GM23338 (cell line): ENCODE measurements at regions not wholly inside any gene's neighbourhood (a gene's known extent, or its start where the extent isn't known, plus 50 kb on each side); places are given as distances from the start of the nearest gene placed in this dataset.

Source experiments
- ATAC-seq: fragments of 200-7000 bp; cut with Tn5 transposase; 3 replicates; pipeline ENCODE4 v1.9.1; 2020
- DNase-seq: peaks from one replicate; pipeline ENCODE4 v3.0.0-alpha.2; 2015; ENCODE audit warnings: low spot score
- H2AFZ ChIP-seq: fragments of 200-600 bp; sonication (generic); 2 replicates; pipeline ENCODE4 v1.8.0; 2016; ENCODE audit warnings: antibody characterized with exemption, mild to moderate bottlenecking, moderate library complexity
- H3F3A ChIP-seq: fragments of 200-600 bp; sonication (generic); replicated peaks from 2 replicates; pipeline ENCODE4 v1.8.0; 2017; ENCODE audit warnings: antibody characterized with exemption, mixed run types, low read depth
- H3K27ac ChIP-seq: fragments of 200-600 bp; sonication (generic); 2 replicates; pipeline ENCODE4 v1.6.1; 2016; ENCODE audit warnings: low read depth
- H3K27me3 ChIP-seq: fragments of 200-600 bp; sonication (generic); 2 replicates; pipeline ENCODE4 v1.8.0; 2016; ENCODE audit warnings: mild to moderate bottlenecking, mixed run types, moderate library complexity; ENCODE audit not compliant: insufficient read depth
- H3K36me3 ChIP-seq: fragments of 200-600 bp; sonication (generic); 2 replicates; pipeline ENCODE4 v1.8.0; 2016; ENCODE audit warnings: mild to moderate bottlenecking; ENCODE audit not compliant: insufficient read depth
- H3K4me1 ChIP-seq: fragments of 200-600 bp; sonication (generic); 2 replicates; pipeline ENCODE4 v1.8.0; 2016; ENCODE audit warnings: mild to moderate bottlenecking, moderate library complexity; ENCODE audit not compliant: insufficient read depth
- H3K4me2 ChIP-seq: fragments of 200-600 bp; sonication (generic); 2 replicates; pipeline ENCODE4 v1.7.1; 2017; ENCODE audit warnings: mixed run types
- H3K4me3 ChIP-seq: fragments of 200-600 bp; sonication (generic); 2 replicates; pipeline ENCODE4 v1.6.1; 2016; ENCODE audit warnings: mixed run types
- H3K79me2 ChIP-seq: fragments of 200-600 bp; sonication (generic); replicated peaks from 2 replicates; pipeline ENCODE4 v1.8.0; 2017; ENCODE audit warnings: mild to moderate bottlenecking; ENCODE audit not compliant: insufficient read depth
- H3K9me2 ChIP-seq: fragments of 200-600 bp; sonication (generic); 2 replicates; pipeline ENCODE4 v1.8.0; 2017; ENCODE audit not compliant: insufficient read depth
- H4K20me1 ChIP-seq: fragments of 200-600 bp; sonication (generic); replicated peaks from 2 replicates; pipeline ENCODE4 v1.8.0; 2017; ENCODE audit warnings: mild to moderate bottlenecking; ENCODE audit not compliant: insufficient read depth
- H3K27ac Mint-ChIP-seq: 2 replicates; pipeline ENCODE4 v1.8.0; 2020; ENCODE audit warnings: inconsistent platforms, mild to moderate bottlenecking, moderate library complexity, mixed read lengths
- H3K27me3 Mint-ChIP-seq: 3 replicates; pipeline ENCODE4 v1.8.0; 2022; ENCODE audit warnings: low read depth, mild to moderate bottlenecking, moderate library complexity, mixed read lengths, inconsistent platforms; ENCODE audit not compliant: insufficient read depth, poor library complexity
- H3K36me3 Mint-ChIP-seq: 3 replicates; pipeline ENCODE4 v1.8.0; 2021; ENCODE audit warnings: low read depth, mild to moderate bottlenecking, inconsistent platforms, moderate library complexity, mixed read lengths
- H3K4me1 Mint-ChIP-seq: 3 replicates; pipeline ENCODE4 v1.8.0; 2020; ENCODE audit warnings: mild to moderate bottlenecking, inconsistent platforms, mixed read lengths
- H3K4me3 Mint-ChIP-seq: 3 replicates; pipeline ENCODE4 v1.8.0; 2021; ENCODE audit warnings: moderate library complexity, mild to moderate bottlenecking, inconsistent platforms, mixed read lengths
- H3K9me3 Mint-ChIP-seq: 3 replicates; pipeline ENCODE4 v1.8.0; 2020; ENCODE audit warnings: moderate library complexity, mild to moderate bottlenecking, inconsistent platforms, mixed read lengths
- CREB1 ChIP-seq: fragments of 250-450 bp; sonication (Bioruptor Pico); IDR thresholded peaks from 2 replicates; pipeline ENCODE4 v1.5.0; 2020; ENCODE audit warnings: low read depth, mild to moderate bottlenecking, moderate library complexity
- CTCF ChIP-seq, 2 experiments: fragments of 200-600 bp in 1 of 2; sonication (generic) in 1 of 2; conservative IDR thresholded peaks; 2 replicates each; pipeline versions ENCODE4 v1.5.1 to v1.6.1; 2016 to 2017; ENCODE audit warnings: antibody characterized with exemption in 2 of 2, low read depth in 2 of 2, mild to moderate bottlenecking in 2 of 2, moderate library complexity in 1 of 2
- JUNB ChIP-seq: IDR thresholded peaks from one replicate; pipeline ENCODE4 v1.6.1; 2016; ENCODE audit warnings: antibody characterized with exemption; ENCODE audit not compliant: unreplicated experiment
- POLR2AphosphoS5 ChIP-seq: IDR thresholded peaks from 2 replicates; pipeline ENCODE4 v1.6.1; 2016; ENCODE audit warnings: antibody characterized with exemption, low read depth
- STAT1 ChIP-seq: IDR thresholded peaks from one replicate; pipeline ENCODE4 v1.6.1; 2016; ENCODE audit warnings: antibody characterized with exemption; ENCODE audit not compliant: unreplicated experiment
- ZNF331 ChIP-seq: fragments of 250-450 bp; sonication (Bioruptor Pico); IDR thresholded peaks from 2 replicates; pipeline ENCODE4 v1.5.0; 2020; ENCODE audit warnings: low read depth, mild to moderate bottlenecking, moderate library complexity
- ZNF462 ChIP-seq: fragments of 250-450 bp; sonication (Bioruptor Pico); IDR thresholded peaks from 2 replicates; pipeline ENCODE4 v1.5.0; 2020; ENCODE audit warnings: mild to moderate bottlenecking, moderate library complexity
- TF ChIP-seq, protein P1 (sequence below): IDR thresholded peaks from 2 replicates; pipeline ENCODE4 v1.6.1; 2016; ENCODE audit warnings: antibody characterized with exemption

GRCh38 chr13:53249236-53249635 lies 220.6 kb downstream of the OLFM4 start:
- Mint-ChIP-seq H3K36me3 (0 out of 3 replicates have a peak, but pooled peaks cover 4% of the 10 kb centered on the region), H3K4me1 (peaks cover 5% of the 10 kb centered on the region; the same call in 2 of the 3 replicates), H3K4me3 (no peak overlapping the region), H3K9me3 (peaks cover 3% of the 10 kb centered on the region; the same call in 1 of the 3 replicates), H3K27me3 (peaks cover 3% of the 10 kb centered on the region), H3K27ac (no peak overlapping the region)
- Histone ChIP-seq H3K27ac (no peak overlapping the region), H3K36me3 (no peaks in the 10 kb centered on the region), H3K27me3 (no peaks in the 10 kb centered on the region), H3K79me2 (no peaks in the 10 kb centered on the region), H3K9me2 (no peaks in the 10 kb centered on the region), H3F3A (no peaks in the 10 kb centered on the region), H3K4me3 (no peak overlapping the region), H4K20me1 (no peaks in the 10 kb centered on the region), H2AFZ (peak overlapping the region; percentile 53; the same call in 1 of the 2 replicates), H3K4me2 (no peak overlapping the region), H3K4me1 (peaks cover 5% of the 10 kb centered on the region; the same call in 1 of the 2 replicates)
- DNase-seq (peak; percentile 5), ATAC-seq (no peak; the same call in 2 of the 3 replicates)
- TF ChIP-seq ZNF462 (CRISPR knock-in tag): no peak
- TF ChIP-seq ZNF331: no peak
- TF ChIP-seq CTCF (conservative IDR thresholded peaks at IDR 0.05; ENCODE audit: low read depth in 2 of 2): no peak
- no peak for TF ChIP-seq POLR2AphosphoS5
- TF ChIP-seq CREB1 (CRISPR knock-in tag): no peak
- TF ChIP-seq, protein P1, sequence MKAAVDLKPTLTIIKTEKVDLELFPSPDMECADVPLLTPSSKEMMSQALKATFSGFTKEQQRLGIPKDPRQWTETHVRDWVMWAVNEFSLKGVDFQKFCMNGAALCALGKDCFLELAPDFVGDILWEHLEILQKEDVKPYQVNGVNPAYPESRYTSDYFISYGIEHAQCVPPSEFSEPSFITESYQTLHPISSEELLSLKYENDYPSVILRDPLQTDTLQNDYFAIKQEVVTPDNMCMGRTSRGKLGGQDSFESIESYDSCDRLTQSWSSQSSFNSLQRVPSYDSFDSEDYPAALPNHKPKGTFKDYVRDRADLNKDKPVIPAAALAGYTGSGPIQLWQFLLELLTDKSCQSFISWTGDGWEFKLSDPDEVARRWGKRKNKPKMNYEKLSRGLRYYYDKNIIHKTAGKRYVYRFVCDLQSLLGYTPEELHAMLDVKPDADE: no peak
- no peak for TF ChIP-seq JUNB
- TF ChIP-seq STAT1: no peak
